ENCODE measurements at regions not wholly inside any gene's neighbourhood (a gene's known extent, or its start where the extent isn't known, plus 50 kb on each side); places are given as distances from the start of the nearest gene placed in this dataset.

- no peak overlapping the region for H3K27ac ChIP-seq
- TF ChIP-seq POLR2A (IDR thresholded peaks at IDR 0.05) (no peak), CTCF (IDR thresholded peaks at IDR 0.05) (no peak)
- no peaks in the 10 kb centered on the region for H3K36me3 ChIP-seq
- H3K4me3 ChIP-seq: no peak overlapping the region
- DNase-seq: no peak
- no peaks in the 10 kb centered on the region for H3K27me3 ChIP-seq
- H3K9me3 ChIP-seq: no peaks in the 10 kb centered on the region
- H3K4me1 ChIP-seq: no peaks in the 10 kb centered on the region
Observed at GRCh38 chr6:119598883-119599282, 249.3 kb upstream of the MAN1A1 start.

- no peak overlapping the region for H3K27ac ChIP-seq
- TF ChIP-seq POLR2A (IDR thresholded peaks at IDR 0.05): no peak
- TF ChIP-seq CTCF (IDR thresholded peaks at IDR 0.05): no peak
- DNase-seq: no peak
- no peaks in the 10 kb centered on the region for H3K27me3 ChIP-seq
- H3K4me3 ChIP-seq: no peak overlapping the region
- no peaks in the 10 kb centered on the region for H3K9me3 ChIP-seq
- no peaks in the 10 kb centered on the region for H3K36me3 ChIP-seq
- H3K4me1 ChIP-seq: no peaks in the 10 kb centered on the region
Observed at GRCh38 chr6:119594907-119595306, 245.3 kb upstream of the MAN1A1 start.

- Histone ChIP-seq H3K4me3 (no peak overlapping the region), H3K36me3 (no peaks in the 10 kb centered on the region), H3K9me3 (no peaks in the 10 kb centered on the region), H3K27ac (no peak overlapping the region), H3K4me1 (no peaks in the 10 kb centered on the region), H3K27me3 (no peaks in the 10 kb centered on the region)
- DNase-seq: no peak
- no peak for TF ChIP-seq CTCF (IDR thresholded peaks at IDR 0.05)
- TF ChIP-seq POLR2A (IDR thresholded peaks at IDR 0.05): no peak
Observed at GRCh38 chr6:119591235-119591634, 241.7 kb upstream of the MAN1A1 start.

- Histone ChIP-seq H3K27me3 (no peaks in the 10 kb centered on the region), H3K4me3 (no peak overlapping the region), H3K36me3 (no peaks in the 10 kb centered on the region), H3K4me1 (no peaks in the 10 kb centered on the region), H3K27ac (no peak overlapping the region), H3K9me3 (no peaks in the 10 kb centered on the region)
- DNase-seq: no peak
- no peak for TF ChIP-seq CTCF (IDR thresholded peaks at IDR 0.05)
- no peak for TF ChIP-seq POLR2A (IDR thresholded peaks at IDR 0.05)
Observed at GRCh38 chr6:119590066-119590465, 240.5 kb upstream of the MAN1A1 start.

- Histone ChIP-seq H3K27me3 (no peaks in the 10 kb centered on the region), H3K36me3 (no peaks in the 10 kb centered on the region), H3K9me3 (no peaks in the 10 kb centered on the region), H3K27ac (no peak overlapping the region), H3K4me3 (no peak overlapping the region), H3K4me1 (no peaks in the 10 kb centered on the region)
- TF ChIP-seq CTCF (IDR thresholded peaks at IDR 0.05) (no peak), POLR2A (IDR thresholded peaks at IDR 0.05) (no peak)
- no peak for DNase-seq
Observed at GRCh38 chr6:119587537-119587936, 238.0 kb upstream of the MAN1A1 start.

- no peak for DNase-seq
- TF ChIP-seq POLR2A (IDR thresholded peaks at IDR 0.05): no peak
- no peak for TF ChIP-seq CTCF (IDR thresholded peaks at IDR 0.05)
- Histone ChIP-seq H3K9me3 (no peaks in the 10 kb centered on the region), H3K27me3 (no peaks in the 10 kb centered on the region), H3K27ac (no peak overlapping the region), H3K4me3 (no peak overlapping the region), H3K4me1 (no peaks in the 10 kb centered on the region), H3K36me3 (no peaks in the 10 kb centered on the region)
Observed at GRCh38 chr6:119586250-119586882, 236.8 kb upstream of the MAN1A1 start.

Data from Peyer's patch (tissue), 4 donors.